ENCODE measurements at regions not wholly inside any gene's neighbourhood (a gene's known extent, or its start where the extent isn't known, plus 50 kb on each side); places are given as distances from the start of the nearest gene placed in this dataset.

GRCh38 chr7:36787933-36788378 is 63.7 kb upstream of the AOAH start:
- no peak for TF ChIP-seq SMC3 (IDR thresholded peaks at IDR 0.05; ENCODE audit: low read depth, low read length)
- TF ChIP-seq CTCF (conservative IDR thresholded peaks at IDR 0.05; ENCODE audit: low read depth, low read length): no peak
- no peak for TF ChIP-seq RCOR1 (IDR thresholded peaks at IDR 0.05; ENCODE audit: insufficient replicate concordance, low read length)
- no peak for TF ChIP-seq POLR2A (IDR thresholded peaks at IDR 0.05; ENCODE audit: low read depth, low read length)
- TF ChIP-seq ELK1 (IDR thresholded peaks at IDR 0.05; ENCODE audit: borderline replicate concordance, low read depth, low read length): no peak
- TF ChIP-seq NFE2L2 (IDR thresholded peaks at IDR 0.05; ENCODE audit: low read depth, low read length): no peak
- no peak for TF ChIP-seq FOS (IDR thresholded peaks at IDR 0.05; ENCODE audit: low read depth, low read length)
- TF ChIP-seq RAD21 (IDR thresholded peaks at IDR 0.05; ENCODE audit: low read length): no peak
- no peak for TF ChIP-seq USF2 (IDR thresholded peaks at IDR 0.05; ENCODE audit: low read depth, low read length)
- no peak for TF ChIP-seq MAZ (IDR thresholded peaks at IDR 0.05; ENCODE audit: borderline replicate concordance, low read depth, low read length)
- Histone ChIP-seq H3K9me3 (ENCODE audit: control insufficient read depth, insufficient read depth, low read length) (no peaks in the 10 kb centered on the region), H4K20me1 (ENCODE audit: insufficient read depth, low read length) (no peaks in the 10 kb centered on the region), H2AK9ac (replicated peaks; ENCODE audit: low read depth, low read length, poor library complexity) (no peak overlapping the region), H3K4me2 (ENCODE audit: low read depth, low read length) (no peak overlapping the region), H2BK5ac (ENCODE audit: low read depth, low read length, poor library complexity, severe bottlenecking) (no peak overlapping the region), H3K4ac (ENCODE audit: low read depth, low read length) (no peak overlapping the region), H3K27ac (ENCODE audit: insufficient read depth, low read length) (no peak overlapping the region), H3K56ac (ENCODE audit: extremely low read depth, insufficient read depth, low read length) (no peak overlapping the region), H4K8ac (ENCODE audit: low read depth in 2 of 2, low read length in 2 of 2) (no peak overlapping the region), H3K4me1 (ENCODE audit: control insufficient read depth, insufficient read depth, low read length) (no peaks in the 10 kb centered on the region), H3K4me3 (ENCODE audit: insufficient read depth, low read depth, low read length) (no peak overlapping the region), H3K14ac (replicated peaks; ENCODE audit: low read depth, low read length) (no peak overlapping the region), H4K5ac (ENCODE audit: low read depth, low read length) (no peak overlapping the region), H3K9ac (ENCODE audit: low read depth, low read length) (no peak overlapping the region), H2BK20ac (ENCODE audit: low read depth, low read length) (no peak overlapping the region), H2AFZ (replicated peaks; ENCODE audit: low read length, poor library complexity) (no peak overlapping the region), H2BK120ac (ENCODE audit: low read depth, low read length) (no peak overlapping the region), H3K36me3 (ENCODE audit: control insufficient read depth, insufficient read depth, low read length) (no peaks in the 10 kb centered on the region), H3K18ac (ENCODE audit: low read depth, low read length) (no peak overlapping the region), H2BK15ac (ENCODE audit: low read depth, low read length) (no peak overlapping the region), H3K23ac (ENCODE audit: low read depth, low read length) (no peak overlapping the region), H3K9me1 (ENCODE audit: insufficient read depth, low read length) (no peaks in the 10 kb centered on the region), H3K27me3 (ENCODE audit: control insufficient read depth, insufficient read depth, low read length) (no peaks in the 10 kb centered on the region), H2AK5ac (ENCODE audit: low read depth, low read length) (no peak overlapping the region), H3K79me1 (ENCODE audit: low read depth in 1 of 2, low read length in 2 of 2) (no peaks in the 10 kb centered on the region), H4K91ac (ENCODE audit: insufficient read depth, low read depth, low read length) (no peak overlapping the region)
- no CpG with 5 or more reads among the region's 1 CpG for WGBS, 2 experiments (ENCODE audit: extremely low coverage in 2 of 2, insufficient read length in 1 of 2)
- ChIA-PET POLR2A (ENCODE audit: unreplicated experiment) (no interaction called here), CTCF (no interaction called here)
- intact Hi-C loops (cut with micrococcal nuclease): no loop called here
- DNase-seq (no peak), ATAC-seq (ENCODE audit: low read depth) (no peak)
- dilution Hi-C loops (cut with HindIII; ENCODE audit: low sequenced_read_pairs, unreplicated experiment): no loop called here
- in situ Hi-C loops (cut with MboI; ENCODE audit: low sequenced_read_pairs): no loop called here
- no TSS peak for BruUV-seq (replicated peaks)
